HG02798 (cell line): ENCODE measurements at regions not wholly inside any gene's neighbourhood (a gene's known extent, or its start where the extent isn't known, plus 50 kb on each side); places are given as distances from the start of the nearest gene placed in this dataset.
"Not testable (repeated sequence)": the region's sequence is repeated elsewhere in the genome, so short reads cannot be mapped to it uniquely, and the experiment has no call there.

ENCODE experiments used
- ATAC-seq: cut with Tn5 transposase; IDR thresholded peaks from one replicate; pipeline ENCODE4 v1.9.1; 2021; ENCODE audit warnings: mild to moderate bottlenecking; ENCODE audit not compliant: unreplicated experiment, poor library complexity

GRCh38 chr3:25844891-25845290 lies 55.0 kb downstream of the OXSM start:
- ATAC-seq = no peak

DNA sequence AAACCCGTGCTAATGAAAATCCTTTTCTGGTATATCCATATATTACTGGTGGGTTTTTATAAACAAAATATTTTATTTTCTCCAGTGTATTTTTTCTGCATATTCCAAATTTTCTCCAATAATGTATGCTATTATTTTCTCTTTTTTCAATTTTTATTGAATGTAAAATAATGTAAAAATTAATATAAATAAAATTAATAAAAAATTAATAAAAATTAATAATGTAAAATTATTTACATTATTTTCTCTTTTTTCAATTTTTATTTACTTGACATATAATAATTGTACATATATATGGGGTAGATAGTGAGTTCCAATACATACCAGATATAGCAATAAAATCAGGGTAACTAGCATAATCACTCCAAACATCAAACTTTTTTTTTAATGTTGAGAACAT lies 56.4 kb downstream of the OXSM start:
- ATAC-seq = no peak

DNA sequence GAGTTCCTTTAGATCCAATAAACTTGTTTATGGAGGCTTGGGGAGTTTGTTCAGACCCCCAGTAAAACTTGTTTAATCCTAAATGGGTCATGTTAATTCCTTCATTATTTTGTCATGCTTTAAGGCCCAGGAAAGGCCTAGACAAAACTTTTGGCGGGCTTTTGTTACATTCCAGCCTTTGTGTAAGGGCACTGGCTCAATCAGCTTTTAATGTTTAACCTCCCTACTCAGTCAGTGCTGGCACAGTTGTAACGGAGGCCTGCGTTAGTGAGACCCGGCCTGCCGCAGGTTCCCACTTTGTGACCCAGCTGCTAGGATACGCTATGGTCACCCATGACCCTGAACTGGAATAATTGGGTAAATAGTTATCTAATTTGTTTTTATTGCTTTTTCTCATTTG lies 59.2 kb downstream of the OXSM start:
- no peak for ATAC-seq

DNA sequence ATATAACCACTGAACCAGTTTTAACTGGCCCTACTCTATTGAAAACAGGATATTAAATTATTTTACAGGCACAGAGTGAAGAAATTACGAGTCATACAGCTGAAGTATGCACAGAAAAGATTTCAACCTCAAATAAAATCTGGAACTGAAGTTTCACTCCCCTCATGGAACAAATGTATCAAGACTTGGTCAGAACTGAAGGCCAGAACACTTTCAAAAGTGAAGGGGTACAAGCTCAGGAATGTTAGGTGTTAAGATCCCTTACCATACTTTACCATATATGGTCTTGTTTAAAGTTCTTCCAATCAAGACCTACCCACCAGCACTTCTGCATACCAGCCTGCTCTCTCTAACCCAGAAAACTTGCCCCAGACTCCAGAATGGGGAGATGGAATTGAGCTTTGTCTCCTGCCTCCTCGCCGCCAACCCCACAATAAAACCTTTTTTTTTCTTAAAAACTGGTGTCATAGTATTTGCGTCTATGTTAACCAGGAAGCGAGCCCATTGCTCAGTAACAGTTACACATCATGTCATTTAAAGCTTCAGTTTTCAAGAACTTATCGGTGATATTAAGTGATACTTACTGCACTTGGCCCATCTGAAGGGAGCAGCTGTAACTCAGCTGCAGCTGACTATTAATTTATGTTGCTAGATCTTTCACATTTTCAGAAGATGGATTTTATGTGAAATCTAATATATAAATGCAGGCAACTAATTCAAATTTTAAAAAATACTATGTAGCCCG lies 59.9 kb downstream of the OXSM start:
- no peak for ATAC-seq

DNA sequence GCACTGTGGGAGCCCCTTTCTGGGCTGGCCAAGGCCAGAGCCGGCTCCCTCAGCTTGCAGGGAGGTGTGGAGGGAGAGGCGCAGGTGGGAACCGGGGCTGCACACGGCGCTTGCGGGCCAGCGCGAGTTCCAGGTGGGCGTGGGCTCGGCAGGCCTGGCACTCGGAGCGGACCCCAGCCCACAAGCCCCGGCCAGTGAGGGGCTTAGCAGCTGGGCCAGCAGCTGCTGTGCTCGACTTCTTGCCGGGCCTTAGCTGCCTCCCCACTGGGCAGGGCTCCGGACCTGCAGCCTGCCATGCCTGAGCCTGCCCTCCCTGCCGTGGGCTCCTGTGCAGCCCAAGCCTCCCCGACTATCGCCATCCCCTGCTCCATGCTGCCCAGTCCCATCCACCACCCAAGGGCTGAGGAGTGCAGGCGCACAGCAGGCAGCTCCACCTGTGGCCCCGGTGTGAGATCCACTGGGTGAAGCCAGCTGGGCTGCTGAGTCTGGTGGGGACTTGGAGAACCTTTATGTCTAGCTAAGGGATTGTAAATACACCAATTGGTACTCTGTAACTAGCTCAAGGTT lies 61.9 kb downstream of the OXSM start:
- ATAC-seq = not testable (repeated sequence)

GRCh38 chr3:25854214-25854613 lies 64.3 kb downstream of the OXSM start:
- peak; percentile 36 for ATAC-seq

GRCh38 chr3:25854635-25855034 lies 64.7 kb downstream of the OXSM start:
- no peak for ATAC-seq

DNA sequence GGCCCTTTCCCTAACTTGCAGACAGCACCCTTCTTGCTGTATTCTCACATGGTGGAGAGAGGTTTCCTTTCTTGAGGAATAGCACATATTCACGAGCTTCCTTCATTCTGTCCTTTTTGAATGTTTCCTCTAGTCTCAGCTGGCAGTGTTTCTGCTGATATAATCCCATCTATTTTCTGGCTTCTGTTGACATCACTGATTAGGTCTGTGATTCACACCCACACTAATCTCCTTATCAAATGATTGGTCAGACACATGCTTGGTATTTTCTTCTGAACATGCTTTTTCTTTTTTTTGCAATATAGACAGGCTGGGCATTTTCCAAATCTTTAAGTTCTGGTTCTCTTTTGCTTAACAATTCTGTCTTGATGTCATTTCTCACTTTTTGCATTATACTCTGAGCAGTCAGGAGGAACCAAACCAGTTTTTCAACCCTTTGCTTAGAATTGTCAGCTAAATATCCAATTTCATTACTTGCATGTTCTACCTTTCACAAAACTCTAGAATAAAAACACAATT lies 65.4 kb downstream of the OXSM start:
- no peak for ATAC-seq

DNA sequence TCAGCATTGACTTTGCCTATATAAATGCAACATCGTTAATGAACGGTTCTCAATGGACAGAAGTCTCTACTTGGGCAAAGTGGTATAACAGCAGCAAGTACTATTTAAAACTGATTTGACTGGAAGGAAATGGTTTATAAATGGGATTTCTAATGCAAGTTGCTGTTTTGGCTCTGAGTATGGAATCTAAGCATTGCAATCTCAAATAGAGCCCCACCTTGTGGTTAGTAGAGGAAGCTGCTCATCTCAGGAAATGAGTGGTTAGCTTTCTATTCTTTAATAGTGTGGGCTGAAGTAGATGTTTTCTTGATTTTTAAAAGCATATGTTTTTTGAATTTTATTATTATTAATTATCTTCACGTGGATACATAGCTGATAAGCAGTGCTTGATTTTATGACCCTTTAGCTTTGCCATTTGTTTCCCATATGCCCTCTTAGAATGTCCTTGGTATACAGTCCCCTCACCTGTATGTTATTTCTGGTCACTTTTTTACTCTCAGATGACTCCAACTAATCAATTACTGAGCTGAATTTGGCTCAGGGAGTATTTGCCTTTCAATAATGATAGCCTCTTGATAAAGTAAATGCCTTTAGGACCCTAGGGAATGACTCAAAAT lies 67.1 kb downstream of the OXSM start:
- ATAC-seq = peak; percentile 86

DNA sequence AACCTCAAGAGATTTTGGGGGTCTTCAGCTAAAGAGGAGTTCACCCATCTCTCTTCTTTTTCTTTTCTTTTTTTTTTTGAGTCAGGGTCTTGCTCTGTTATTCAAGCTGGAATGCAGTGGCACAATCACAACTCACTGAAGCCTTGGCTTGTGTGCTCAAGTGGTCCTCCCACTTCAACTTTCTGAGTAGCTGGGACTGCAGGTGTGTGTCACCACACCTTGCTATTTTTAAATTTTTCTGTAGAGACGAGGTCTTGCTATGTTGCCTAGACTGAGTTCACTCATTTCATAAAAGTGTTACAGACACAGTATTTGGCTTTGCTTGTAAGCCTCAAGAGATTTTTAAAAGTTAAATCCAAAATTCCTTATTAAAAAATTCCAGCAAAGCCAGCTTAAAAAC lies 71.7 kb downstream of the OXSM start:
- peak; percentile 35 for ATAC-seq

- ATAC-seq = peak; percentile 77
Observed at GRCh38 chr3:25863011-25863415, 73.1 kb downstream of the OXSM start.

- peak; percentile 27 for ATAC-seq
Observed at GRCh38 chr3:25863416-25863959, 73.6 kb downstream of the OXSM start.

DNA sequence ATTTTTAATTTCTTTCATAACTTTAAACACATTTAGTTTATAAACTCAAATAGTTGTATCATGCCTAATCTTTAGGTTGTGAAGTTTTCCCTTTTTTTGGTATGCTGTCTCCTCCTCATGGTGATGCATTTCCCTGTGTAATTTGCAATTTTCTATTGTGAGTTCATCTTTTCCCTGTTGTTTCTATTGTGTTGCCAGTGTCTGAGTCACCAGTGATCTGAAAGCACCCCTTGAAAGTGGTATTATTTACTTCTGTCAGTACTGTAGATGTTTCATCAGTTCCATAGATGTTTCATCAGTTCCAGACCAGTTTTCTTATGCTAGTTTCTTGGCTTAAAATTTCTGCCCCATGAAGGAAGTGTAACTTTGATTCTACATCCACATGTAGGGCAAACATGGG lies 80.6 kb downstream of the OXSM start:
- no peak for ATAC-seq

DNA sequence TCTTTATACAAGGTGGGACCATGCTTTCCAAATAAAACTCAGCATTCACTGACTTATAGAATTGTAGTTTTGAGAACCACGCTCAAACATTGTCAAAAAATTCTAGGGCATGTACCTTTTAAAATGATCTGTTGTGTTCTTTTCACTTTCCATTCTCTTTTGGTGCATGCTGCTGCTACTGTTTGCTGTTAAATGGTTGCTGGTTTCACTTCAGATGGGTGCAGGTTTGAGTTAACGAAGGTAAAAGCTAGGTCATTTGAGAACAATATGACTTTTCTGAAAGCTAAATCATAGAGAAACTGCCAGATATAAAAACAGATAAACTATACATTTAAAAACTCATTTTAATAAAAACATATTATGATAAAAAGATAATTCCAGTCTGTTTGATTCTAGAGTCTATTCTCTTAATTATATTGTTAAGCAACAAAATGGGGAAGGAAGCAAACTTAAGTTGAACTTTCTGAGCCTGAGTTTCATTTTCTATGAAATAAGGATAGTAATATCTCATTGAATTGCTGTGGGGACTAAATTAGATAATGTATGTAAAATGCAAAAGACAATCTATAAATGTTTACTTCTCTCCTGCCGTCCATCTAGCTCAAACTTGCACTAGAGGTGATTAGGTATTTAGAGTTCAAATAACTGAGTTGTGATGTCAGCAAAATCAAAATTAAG lies 82.4 kb downstream of the OXSM start:
- ATAC-seq = peak; percentile 93

- no peak for ATAC-seq
Observed at GRCh38 chr3:25883492-25883891, 93.6 kb downstream of the OXSM start.

DNA sequence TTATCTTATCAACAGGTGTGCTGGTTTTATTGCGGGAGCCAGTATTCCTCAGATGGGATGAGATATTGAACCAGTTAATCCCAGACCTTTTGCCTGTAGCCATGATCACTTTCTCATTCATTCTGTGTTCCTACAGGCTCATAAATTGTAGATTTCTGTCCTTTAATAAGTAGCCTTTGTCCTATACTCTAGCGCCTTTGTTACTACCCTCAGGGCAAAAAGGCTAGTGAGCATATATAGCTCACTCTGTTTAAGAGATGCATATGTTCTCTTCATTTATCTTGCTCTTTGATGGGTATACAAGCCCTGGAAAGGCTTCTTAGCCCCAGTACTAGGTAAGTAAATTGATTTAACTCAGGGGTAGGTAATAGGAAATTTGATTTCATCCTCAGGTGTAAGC lies 95.1 kb downstream of the OXSM start:
- ATAC-seq = no peak

GRCh38 chr3:25885544-25885943 lies 95.7 kb downstream of the OXSM start:
- ATAC-seq = no peak

GRCh38 chr3:25887907-25888306 lies 98.0 kb downstream of the OXSM start:
- no peak for ATAC-seq

- no peak for ATAC-seq
Observed at GRCh38 chr3:25888892-25889524, 99.1 kb downstream of the OXSM start.

- ATAC-seq = no peak
Observed at GRCh38 chr3:25889525-25889917, 99.6 kb downstream of the OXSM start.
